A673 (cell line): ENCODE measurements at regions not wholly inside any gene's neighbourhood (a gene's known extent, or its start where the extent isn't known, plus 50 kb on each side); places are given as distances from the start of the nearest gene placed in this dataset.

ENCODE experiments used
- BruUV-seq: library from RNA; stranded (reverse); fragments of 400-500 nt; replicated peaks from 2 replicates; lab custom pipeline; 2021; lab: Mats Ljungman, UMichigan
- CTCF ChIA-PET: fragments of 300-600 bp; sonication (Branson Sonifier 250); formaldehyde crosslinking; loops from one replicate; lab custom pipeline; 2022; ENCODE audit warnings: antibody characterized with exemption; lab: Charles Lee
- POLR2A ChIA-PET: fragments of 300-600 bp; sonication (Branson Sonifier 250); formaldehyde crosslinking; loops from one replicate; lab custom pipeline; 2022; ENCODE audit warnings: antibody characterized with exemption; ENCODE audit not compliant: low non-redundant PET; lab: Charles Lee
- DNase-seq: peaks from one replicate; pipeline ENCODE4 v3.0.0-alpha.2; 2015; ENCODE audit warnings: low spot score
- H3K27ac ChIP-seq: fragments of 200-600 bp; sonication (generic); 2 replicates; pipeline ENCODE4 v1.5.1; 2016; ENCODE audit warnings: mixed run types, low read depth, mild to moderate bottlenecking, mixed read lengths, antibody characterized with exemption, low read length; ENCODE audit not compliant: poor library complexity, severe bottlenecking
- H3K27me3 ChIP-seq: fragments of 200-600 bp; sonication (generic); replicated peaks from 2 replicates; pipeline ENCODE4 v1.6.1; 2017; ENCODE audit warnings: mixed run types, low read depth, mild to moderate bottlenecking, mixed read lengths, antibody characterized with exemption, low read length; ENCODE audit not compliant: insufficient read depth, poor library complexity
- H3K36me3 ChIP-seq: fragments of 200-600 bp; sonication (generic); 2 replicates; pipeline ENCODE4 v1.6.1; 2016; ENCODE audit warnings: mixed run types, mild to moderate bottlenecking, mixed read lengths, antibody characterized with exemption, low read length; ENCODE audit not compliant: insufficient read depth, poor library complexity, severe bottlenecking
- H3K4me1 ChIP-seq: fragments of 200-600 bp; sonication (generic); 2 replicates; pipeline ENCODE4 v1.6.1; 2017; ENCODE audit warnings: mixed run types, mild to moderate bottlenecking, mixed read lengths, antibody characterized with exemption, low read length; ENCODE audit not compliant: insufficient read depth, poor library complexity, severe bottlenecking
- H3K4me3 ChIP-seq: fragments of 200-600 bp; sonication (generic); 2 replicates; pipeline ENCODE4 v1.5.1; 2016; ENCODE audit warnings: low read depth, mixed run types, mild to moderate bottlenecking, mixed read lengths, low read length; ENCODE audit not compliant: poor library complexity, severe bottlenecking
- H3K9me3 ChIP-seq: fragments of 200-600 bp; sonication (generic); 2 replicates; pipeline ENCODE4 v1.6.1; 2016; ENCODE audit warnings: mixed run types, low read depth, mild to moderate bottlenecking, mixed read lengths, antibody characterized with exemption, low read length; ENCODE audit not compliant: poor library complexity, severe bottlenecking
- CTCF ChIP-seq: fragments of 300-800, 200-600 bp; sonication (generic); conservative IDR thresholded peaks from 2 replicates; pipeline ENCODE4 v1.5.1; 2017; ENCODE audit warnings: low read depth, mild to moderate bottlenecking, antibody characterized with exemption, low read length, moderate library complexity, mixed read lengths
- EZH2 ChIP-seq: fragments of 200-600 bp; sonication (generic); IDR thresholded peaks from 2 replicates; pipeline ENCODE4 v1.6.1; 2017; ENCODE audit warnings: borderline replicate concordance, low read depth, mild to moderate bottlenecking, mixed read lengths, antibody characterized with exemption, low read length; ENCODE audit not compliant: poor library complexity, severe bottlenecking
- intact Hi-C: fragments of 100-400 bp; cut with micrococcal nuclease; formaldehyde crosslinking; loops from one replicate; pipeline ENCODE4 v1.10.0; 2022; ENCODE audit not compliant: unreplicated experiment

GRCh38 chr13:105817498-105817897, 718.0 kb downstream of the EFNB2 start:
- no peaks in the 10 kb centered on the region for H3K36me3 ChIP-seq
- no peaks in the 10 kb centered on the region for H3K27me3 ChIP-seq
- DNase-seq, result no peak
- ChIA-PET CTCF (no interaction called here), POLR2A (no interaction called here)
- intact Hi-C loops, result no loop called here
- BruUV-seq, result no TSS peak
- TF ChIP-seq EZH2 (no peak), CTCF (no peak)
- no peaks in the 10 kb centered on the region for H3K4me1 ChIP-seq
- no peaks in the 10 kb centered on the region for H3K9me3 ChIP-seq
- no peak overlapping the region for H3K27ac ChIP-seq
- H3K4me3 ChIP-seq, result no peak overlapping the region

- Histone ChIP-seq H3K9me3 (no peaks in the 10 kb centered on the region), H3K4me3 (no peak overlapping the region)
- no peak for DNase-seq
Observed at GRCh38 chr13:105816994-105817393, 718.5 kb downstream of the EFNB2 start.

GRCh38 chr13:105814902-105815250, 720.6 kb downstream of the EFNB2 start:
- no peak for TF ChIP-seq EZH2
- no peak for TF ChIP-seq CTCF
- Histone ChIP-seq H3K27me3 (no peaks in the 10 kb centered on the region), H3K27ac (no peak overlapping the region), H3K9me3 (no peaks in the 10 kb centered on the region), H3K36me3 (no peaks in the 10 kb centered on the region), H3K4me1 (no peaks in the 10 kb centered on the region), H3K4me3 (no peak overlapping the region)
- CTCF ChIA-PET, result no interaction called here
- POLR2A ChIA-PET, result no interaction called here
- intact Hi-C loops, result no loop called here
- no TSS peak for BruUV-seq
- no peak for DNase-seq

More at GRCh38 chr13:105816994-105817393, 718.5 kb downstream of the EFNB2 start:
- TF ChIP-seq CTCF, result no peak
- H3K4me1 ChIP-seq, result no peaks in the 10 kb centered on the region
- no peaks in the 10 kb centered on the region for H3K36me3 ChIP-seq
- intact Hi-C loops, result no loop called here
- no peak overlapping the region for H3K27ac ChIP-seq
- no peaks in the 10 kb centered on the region for H3K27me3 ChIP-seq
- BruUV-seq, result no TSS peak
- CTCF ChIA-PET, result no interaction called here
- POLR2A ChIA-PET, result no interaction called here
